ENCODE measurements at regions not wholly inside any gene's neighbourhood (a gene's known extent, or its start where the extent isn't known, plus 50 kb on each side); places are given as distances from the start of the nearest gene placed in this dataset.
A peak's percentile ranks its signal among the peaks of the same experiment; 100 is the strongest.

DNA sequence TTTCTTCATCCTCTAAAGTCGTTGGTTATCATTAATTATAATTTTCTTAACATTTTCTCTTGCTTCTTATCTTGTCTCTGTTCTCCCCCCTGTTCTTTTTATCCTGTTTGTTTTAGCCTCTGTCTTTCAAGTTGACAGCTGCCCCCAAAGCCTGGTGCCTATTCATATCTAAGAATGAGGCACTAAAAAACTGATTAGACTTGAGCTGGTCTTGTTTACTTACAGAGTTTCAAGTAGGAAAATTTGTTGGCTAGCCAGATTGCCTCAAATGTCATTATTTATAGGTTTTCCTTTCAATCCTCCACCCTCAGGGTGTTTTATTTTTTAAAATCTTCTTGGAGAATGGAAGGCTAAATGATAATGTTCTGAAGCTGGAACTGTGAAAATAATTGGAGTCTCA is 236.0 kb downstream of the UTP18 start:
- TF ChIP-seq, protein P1, sequence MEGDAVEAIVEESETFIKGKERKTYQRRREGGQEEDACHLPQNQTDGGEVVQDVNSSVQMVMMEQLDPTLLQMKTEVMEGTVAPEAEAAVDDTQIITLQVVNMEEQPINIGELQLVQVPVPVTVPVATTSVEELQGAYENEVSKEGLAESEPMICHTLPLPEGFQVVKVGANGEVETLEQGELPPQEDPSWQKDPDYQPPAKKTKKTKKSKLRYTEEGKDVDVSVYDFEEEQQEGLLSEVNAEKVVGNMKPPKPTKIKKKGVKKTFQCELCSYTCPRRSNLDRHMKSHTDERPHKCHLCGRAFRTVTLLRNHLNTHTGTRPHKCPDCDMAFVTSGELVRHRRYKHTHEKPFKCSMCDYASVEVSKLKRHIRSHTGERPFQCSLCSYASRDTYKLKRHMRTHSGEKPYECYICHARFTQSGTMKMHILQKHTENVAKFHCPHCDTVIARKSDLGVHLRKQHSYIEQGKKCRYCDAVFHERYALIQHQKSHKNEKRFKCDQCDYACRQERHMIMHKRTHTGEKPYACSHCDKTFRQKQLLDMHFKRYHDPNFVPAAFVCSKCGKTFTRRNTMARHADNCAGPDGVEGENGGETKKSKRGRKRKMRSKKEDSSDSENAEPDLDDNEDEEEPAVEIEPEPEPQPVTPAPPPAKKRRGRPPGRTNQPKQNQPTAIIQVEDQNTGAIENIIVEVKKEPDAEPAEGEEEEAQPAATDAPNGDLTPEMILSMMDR (IDR thresholded peaks at IDR 0.05; ENCODE audit: insufficient read depth, low read length, severe bottlenecking): no peak
- no peak for FAIRE-seq
- Histone ChIP-seq H3K36me3 (ENCODE audit: control insufficient read depth, insufficient read depth, low read length) (no peaks in the 10 kb centered on the region), H3K27me3 (ENCODE audit: control insufficient read depth, insufficient read depth, low read length) (no peaks in the 10 kb centered on the region), H3K4me3 (ENCODE audit: low read depth, low read length) (no peak overlapping the region)
- DNase-seq (ENCODE audit: low read depth): no peak

DNA sequence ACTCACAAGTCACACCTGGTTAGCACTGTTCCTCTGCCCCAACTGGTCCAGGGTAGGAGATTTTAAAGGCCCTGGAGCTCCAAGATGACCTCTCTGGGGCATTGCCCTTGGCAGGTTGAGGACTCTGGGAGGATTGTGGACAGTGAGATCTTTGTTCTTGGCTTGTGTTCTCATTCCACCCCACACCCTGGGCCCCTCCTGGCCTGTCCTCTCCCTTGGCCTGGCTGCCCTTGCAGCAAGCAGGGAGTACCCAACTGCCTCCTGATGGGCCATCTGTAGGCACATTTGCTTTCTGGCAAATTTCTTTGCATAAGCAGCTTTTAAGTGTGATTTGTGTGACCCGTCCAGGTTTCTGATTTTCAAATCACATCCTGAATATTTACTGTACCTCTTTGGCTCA is 239.6 kb downstream of the UTP18 start:
- FAIRE-seq (no peak), DNase-seq (ENCODE audit: low read depth) (no peak)
- Histone ChIP-seq H3K27me3 (ENCODE audit: control insufficient read depth, insufficient read depth, low read length) (no peaks in the 10 kb centered on the region), H3K36me3 (ENCODE audit: control insufficient read depth, insufficient read depth, low read length) (no peaks in the 10 kb centered on the region), H3K4me3 (ENCODE audit: low read depth, low read length) (no peak overlapping the region)
- TF ChIP-seq, protein P1 (IDR thresholded peaks at IDR 0.05; ENCODE audit: insufficient read depth, low read length, severe bottlenecking): no peak

DNA sequence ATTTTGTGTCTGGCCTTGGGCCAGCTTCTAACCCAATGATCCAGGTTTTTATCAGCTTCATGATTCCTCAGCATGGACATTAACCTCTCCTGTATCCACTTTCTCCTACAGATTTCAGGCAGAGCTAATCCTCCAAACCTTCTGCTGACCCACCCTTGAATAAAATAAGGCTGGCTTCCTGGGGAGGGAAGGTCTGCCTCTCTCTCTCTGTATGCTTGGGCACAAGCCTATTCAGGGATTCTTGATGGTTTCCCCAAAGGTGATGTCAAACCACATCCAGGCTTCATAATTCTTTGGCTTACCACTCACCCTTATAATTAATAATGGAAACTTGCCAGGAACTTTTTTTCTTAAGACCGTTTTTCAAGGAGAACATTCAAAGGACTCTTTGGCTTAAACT is 240.1 kb downstream of the UTP18 start:
- no peak overlapping the region for H3K4me3 ChIP-seq (ENCODE audit: low read depth, low read length)
- TF ChIP-seq, protein P1 (IDR thresholded peaks at IDR 0.05; ENCODE audit: insufficient read depth, low read length, severe bottlenecking): no peak
- FAIRE-seq (no peak), DNase-seq (ENCODE audit: low read depth) (no peak)
- H3K36me3 ChIP-seq (ENCODE audit: control insufficient read depth, insufficient read depth, low read length): no peaks in the 10 kb centered on the region
- H3K27me3 ChIP-seq (ENCODE audit: control insufficient read depth, insufficient read depth, low read length): no peaks in the 10 kb centered on the region

DNA sequence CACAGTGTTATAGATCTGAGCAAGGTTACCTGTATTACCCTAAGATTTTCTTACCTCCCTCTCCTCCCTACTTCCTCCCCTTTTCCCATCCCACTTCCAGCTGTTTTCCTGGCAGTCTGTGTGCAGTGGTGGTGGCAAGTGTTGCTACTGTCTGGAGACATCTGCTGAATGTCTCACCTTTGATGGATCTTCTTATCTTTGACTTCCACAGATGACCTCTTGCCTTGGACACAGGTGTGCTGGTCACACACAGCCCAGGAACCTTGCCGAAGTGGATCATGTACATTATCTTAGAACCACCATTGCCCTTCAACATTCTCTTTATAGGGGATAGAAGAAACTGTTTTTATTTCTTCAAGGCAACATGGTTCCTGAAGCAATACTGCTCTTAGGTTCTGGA is 245.1 kb downstream of the UTP18 start:
- Histone ChIP-seq H3K4me3 (ENCODE audit: low read depth, low read length) (no peak overlapping the region), H3K36me3 (ENCODE audit: control insufficient read depth, insufficient read depth, low read length) (no peaks in the 10 kb centered on the region), H3K27me3 (ENCODE audit: control insufficient read depth, insufficient read depth, low read length) (no peaks in the 10 kb centered on the region)
- FAIRE-seq: peak; percentile 40
- DNase-seq (ENCODE audit: low read depth): no peak
- TF ChIP-seq, protein P1 (IDR thresholded peaks at IDR 0.05; ENCODE audit: insufficient read depth, low read length, severe bottlenecking): no peak

DNA sequence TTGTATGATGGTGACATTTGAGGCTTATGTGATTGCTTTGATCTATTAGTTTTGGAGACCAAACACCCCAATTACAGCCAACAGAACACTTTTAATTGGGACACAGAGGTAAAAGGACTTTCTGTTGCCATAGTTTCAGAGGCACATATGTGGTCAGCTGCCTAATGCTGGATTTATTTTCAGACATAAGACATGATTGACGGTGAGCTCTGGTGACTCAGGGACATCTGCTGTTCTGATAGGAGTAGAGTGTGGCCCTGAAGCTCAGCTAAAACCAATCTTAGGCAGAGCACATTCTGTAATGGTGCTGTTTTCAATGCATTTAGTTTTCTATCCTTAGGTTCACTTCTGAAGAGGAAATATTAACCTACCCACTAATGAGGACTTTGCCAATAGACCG is 247.1 kb downstream of the UTP18 start:
- FAIRE-seq (no peak), DNase-seq (ENCODE audit: low read depth) (no peak)
- Histone ChIP-seq H3K36me3 (ENCODE audit: control insufficient read depth, insufficient read depth, low read length) (no peaks in the 10 kb centered on the region), H3K4me3 (ENCODE audit: low read depth, low read length) (no peak overlapping the region), H3K27me3 (ENCODE audit: control insufficient read depth, insufficient read depth, low read length) (no peaks in the 10 kb centered on the region)
- TF ChIP-seq, protein P1 (IDR thresholded peaks at IDR 0.05; ENCODE audit: insufficient read depth, low read length, severe bottlenecking): no peak

DNA sequence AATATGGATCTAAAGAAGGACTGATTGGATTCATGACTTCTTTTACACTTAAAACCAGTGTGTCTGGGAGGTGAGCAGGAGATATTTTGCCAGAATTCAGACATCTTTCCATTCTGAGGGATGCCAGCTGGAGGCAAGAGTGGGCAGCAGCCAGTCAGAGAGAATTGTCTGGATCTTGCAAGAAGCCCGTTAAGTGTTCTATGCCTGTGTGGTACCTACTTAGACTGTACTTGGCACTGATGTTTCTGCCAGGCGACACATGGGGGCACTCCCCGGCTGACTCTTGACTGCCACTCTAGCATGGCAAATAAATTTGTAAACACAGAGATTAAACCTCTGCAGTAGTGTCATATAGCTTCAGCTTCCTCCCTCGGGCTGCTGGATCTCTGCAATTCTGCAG is 247.7 kb downstream of the UTP18 start:
- no peaks in the 10 kb centered on the region for H3K36me3 ChIP-seq (ENCODE audit: control insufficient read depth, insufficient read depth, low read length)
- no peaks in the 10 kb centered on the region for H3K27me3 ChIP-seq (ENCODE audit: control insufficient read depth, insufficient read depth, low read length)
- TF ChIP-seq, protein P1 (IDR thresholded peaks at IDR 0.05; ENCODE audit: insufficient read depth, low read length, severe bottlenecking): no peak
- H3K4me3 ChIP-seq (ENCODE audit: low read depth, low read length): no peak overlapping the region
- DNase-seq (ENCODE audit: low read depth) (no peak), FAIRE-seq (no peak)

All from bronchial epithelial cell (primary cell).